ENCODE measurements at regions not wholly inside any gene's neighbourhood (a gene's known extent, or its start where the extent isn't known, plus 50 kb on each side); places are given as distances from the start of the nearest gene placed in this dataset.

DNA sequence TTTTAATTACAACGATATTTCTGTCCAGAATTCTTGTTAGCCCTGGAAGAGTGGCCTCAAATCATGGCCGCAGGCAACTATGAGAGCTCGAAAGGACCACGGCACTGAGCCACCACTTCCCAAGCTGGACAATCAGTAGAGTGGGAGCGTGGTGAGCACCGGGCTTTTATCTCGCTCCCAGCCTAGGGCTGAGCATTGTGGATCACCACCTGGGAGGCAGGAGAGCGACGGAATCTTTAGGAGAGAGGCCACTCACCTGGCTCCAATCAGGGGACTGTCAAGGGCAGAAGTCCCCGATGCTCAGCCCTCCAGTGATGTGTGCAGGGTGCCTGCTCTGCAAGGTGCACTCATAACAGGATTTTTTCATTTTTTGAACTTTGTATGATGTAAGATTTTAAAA, 377.1 kb upstream of the B3GAT1 start:
- peak in 1 of 10 donors; percentile 61 for DNase-seq
- intact Hi-C loops (cut with DNase I) = no loop called here

DNA sequence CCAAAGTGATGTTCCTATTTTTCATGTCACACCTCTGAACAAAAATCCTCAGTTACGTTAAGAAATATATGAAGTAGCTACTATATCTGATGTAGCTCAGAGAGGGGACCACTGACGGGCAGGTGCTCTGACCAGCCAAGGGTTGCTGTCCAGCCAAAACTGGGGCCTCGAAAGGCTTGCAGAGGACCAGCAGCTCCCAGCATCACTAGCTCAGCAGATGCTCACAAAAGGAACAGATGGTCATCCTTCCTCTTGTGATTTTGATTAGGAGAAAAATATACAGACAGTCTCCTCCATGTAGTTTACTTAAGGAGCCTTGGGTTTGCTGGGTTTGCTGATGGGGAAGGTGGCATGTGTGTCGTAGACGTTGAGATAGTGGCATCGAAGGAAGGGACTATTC, 374.6 kb upstream of the B3GAT1 start:
- intact Hi-C loops (cut with DNase I) = no loop called here

DNA sequence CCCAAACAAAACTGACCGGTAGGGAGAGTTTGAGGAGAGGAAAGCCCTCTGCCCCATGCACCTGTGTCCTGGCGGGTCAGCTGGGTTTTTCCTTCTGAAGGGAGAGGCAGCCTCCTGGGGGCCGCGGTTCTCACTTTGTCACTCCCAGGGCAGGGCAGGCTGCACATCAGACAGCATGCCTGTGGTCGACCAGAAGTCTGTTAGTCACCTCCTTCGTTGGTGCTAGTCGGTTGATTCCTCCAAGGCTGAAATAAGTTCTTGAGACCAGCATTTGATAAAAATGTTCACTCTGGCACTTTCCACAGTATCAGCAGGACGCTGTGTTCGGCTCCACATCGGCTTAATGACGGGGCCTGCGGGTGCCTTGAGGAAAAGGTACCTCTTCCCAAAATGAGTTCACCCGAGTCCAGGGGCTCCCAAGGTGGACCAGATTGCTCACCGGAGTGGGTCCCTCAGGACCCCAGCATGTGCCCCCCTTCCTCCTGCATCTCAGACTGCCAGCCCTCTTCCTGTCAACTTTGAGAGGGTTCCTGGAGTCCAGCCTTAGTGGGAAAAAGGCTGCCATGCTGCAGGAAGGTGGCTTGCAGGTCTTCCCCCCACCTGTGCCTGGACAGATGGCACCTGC, 373.7 kb upstream of the B3GAT1 start:
- intact Hi-C loops (cut with DNase I) = no loop called here
- no peak for DNase-seq

More for the DNA sequence above, 374.6 kb upstream of the B3GAT1 start:
- no peak for DNase-seq

DNA sequence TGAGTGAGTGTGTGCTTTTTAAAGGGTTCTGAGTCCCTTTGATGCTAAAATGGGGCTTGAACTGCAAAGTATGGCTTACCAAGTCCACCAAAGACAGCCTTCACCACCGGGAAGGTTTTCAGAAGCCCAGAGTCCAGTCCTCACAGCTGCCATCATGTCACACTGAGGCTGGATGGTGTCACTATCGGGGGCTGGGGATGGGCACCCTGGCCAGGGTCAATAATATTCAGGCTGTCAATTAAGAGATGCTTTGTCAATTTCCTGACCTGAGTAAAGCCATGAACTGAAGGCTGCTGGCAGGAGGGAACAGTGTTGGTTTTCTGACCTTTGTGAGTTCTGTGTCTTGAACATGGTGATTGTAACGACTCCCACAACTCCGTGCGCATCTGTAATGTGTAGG, 373.0 kb upstream of the B3GAT1 start:
- DNase-seq = no peak
- intact Hi-C loops (cut with DNase I) = no loop called here

DNA sequence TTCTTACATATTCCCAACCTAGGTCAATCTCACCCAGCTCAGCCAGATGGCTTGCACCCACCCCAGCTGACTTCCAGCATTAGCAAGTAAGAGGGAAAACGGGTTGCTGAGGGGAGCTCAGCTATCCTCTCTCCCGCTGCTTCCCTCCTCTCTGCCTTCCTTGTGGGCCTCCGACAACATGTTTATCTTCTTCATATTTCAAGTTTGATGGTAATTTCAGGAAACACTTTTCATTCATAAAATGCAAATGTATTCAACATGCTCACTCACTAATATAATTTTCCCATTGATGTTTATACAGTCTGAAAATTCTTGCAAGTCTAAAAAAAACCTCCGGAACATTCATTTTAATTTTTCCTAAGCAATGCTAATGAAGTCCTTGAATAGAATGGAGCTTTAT, 372.5 kb upstream of the B3GAT1 start:
- no peak for DNase-seq
- intact Hi-C loops (cut with DNase I) = no loop called here

DNA sequence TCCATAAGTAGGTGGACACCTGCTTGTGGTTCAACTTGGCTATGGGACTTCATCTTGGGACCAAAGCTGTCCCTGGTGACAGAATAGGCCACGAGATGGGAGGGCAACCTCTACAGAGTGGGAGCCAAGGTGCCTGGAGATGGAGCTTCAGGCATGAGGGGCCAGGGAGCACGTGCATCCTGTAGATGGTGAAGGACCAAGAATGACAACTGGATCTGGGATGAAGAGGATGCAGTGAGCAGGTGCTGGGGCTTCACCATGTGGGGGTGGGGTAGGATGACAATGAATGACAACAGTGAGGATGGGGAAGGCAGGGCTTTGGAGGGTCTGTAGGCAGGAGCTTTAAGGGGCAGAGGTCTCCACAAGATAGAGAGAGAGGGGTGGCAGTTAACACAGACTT, 372.0 kb upstream of the B3GAT1 start:
- intact Hi-C loops (cut with DNase I) = no loop called here
- DNase-seq = no peak

DNA sequence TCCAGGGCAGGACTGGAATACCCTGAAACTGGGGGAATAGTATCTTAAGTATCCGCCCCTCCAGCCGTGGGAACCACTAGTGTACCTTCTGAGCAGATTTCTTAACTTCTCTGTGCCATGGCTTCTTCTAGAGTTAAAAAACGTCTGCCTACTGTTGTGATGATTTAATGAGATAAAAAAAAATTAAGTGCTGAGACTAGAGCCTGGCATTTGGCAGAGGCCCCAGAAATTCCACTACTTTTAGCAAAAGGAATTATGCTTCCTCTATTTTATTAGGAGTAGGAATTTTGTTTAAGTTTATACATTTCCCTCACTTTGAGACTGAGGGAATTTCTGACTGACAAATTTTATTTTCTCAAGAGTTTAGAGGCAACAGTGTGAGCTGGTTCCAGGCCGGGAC, 371.2 kb upstream of the B3GAT1 start:
- no peak for DNase-seq
- intact Hi-C loops (cut with DNase I) = no loop called here

DNA sequence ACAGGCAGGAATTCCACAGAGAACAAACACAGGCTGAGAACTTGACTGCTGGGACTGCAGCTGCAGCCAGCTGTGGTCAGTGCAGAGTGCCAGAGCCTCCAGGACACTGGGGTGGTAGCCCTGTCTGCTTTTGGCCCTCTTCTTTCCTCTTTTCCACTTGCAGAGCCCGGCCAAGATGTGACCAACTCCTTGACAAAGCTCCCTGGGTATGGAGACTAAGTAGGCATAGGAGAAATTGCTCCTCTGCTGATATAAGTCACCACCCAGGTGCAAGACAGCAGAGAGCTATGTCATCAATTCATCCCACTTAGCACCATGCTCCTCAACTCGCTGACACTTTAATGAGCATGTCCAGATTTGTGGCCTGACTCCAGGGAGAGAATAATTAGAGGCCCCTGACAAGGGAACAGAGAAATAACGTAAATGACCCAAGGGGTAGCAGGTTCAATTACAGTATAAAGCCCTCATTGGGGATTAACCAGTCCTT, 369.4 kb upstream of the B3GAT1 start:
- intact Hi-C loops (cut with DNase I) = no loop called here
- no peak for DNase-seq

DNA sequence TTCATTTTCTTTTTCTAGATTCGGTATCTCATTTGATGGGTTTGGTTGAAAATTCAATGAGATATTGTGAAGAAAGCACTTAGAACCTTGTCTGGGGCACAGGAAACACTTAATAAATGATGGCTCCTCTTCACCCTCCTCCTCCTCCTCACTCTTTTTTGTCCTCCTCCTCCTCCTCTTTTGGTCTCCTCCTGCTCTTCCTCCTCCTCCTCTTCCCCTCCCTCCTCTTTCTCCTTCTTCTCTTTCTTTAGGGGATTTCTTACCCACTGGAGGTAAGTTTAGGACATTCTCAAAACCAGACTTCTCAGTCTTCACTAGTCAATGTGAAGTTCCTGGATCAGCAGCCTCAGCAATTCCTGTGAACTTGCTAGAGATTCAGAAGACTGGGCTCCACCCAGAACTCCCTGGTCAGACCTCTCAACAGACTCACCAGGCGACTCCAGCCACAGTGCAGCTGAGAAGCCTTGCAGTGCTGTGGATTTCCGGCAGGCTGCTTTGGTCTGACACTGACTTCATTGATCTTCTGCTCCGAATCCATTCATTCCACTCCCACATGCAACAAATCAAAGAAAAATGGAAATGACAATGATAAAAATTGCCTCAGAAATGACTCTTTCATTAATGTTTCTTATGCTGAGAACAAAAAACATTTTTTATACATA, 368.6 kb upstream of the B3GAT1 start:
- intact Hi-C loops (cut with DNase I) = no loop called here
- peak in 1 of 10 donors; percentile 77 for DNase-seq

DNA sequence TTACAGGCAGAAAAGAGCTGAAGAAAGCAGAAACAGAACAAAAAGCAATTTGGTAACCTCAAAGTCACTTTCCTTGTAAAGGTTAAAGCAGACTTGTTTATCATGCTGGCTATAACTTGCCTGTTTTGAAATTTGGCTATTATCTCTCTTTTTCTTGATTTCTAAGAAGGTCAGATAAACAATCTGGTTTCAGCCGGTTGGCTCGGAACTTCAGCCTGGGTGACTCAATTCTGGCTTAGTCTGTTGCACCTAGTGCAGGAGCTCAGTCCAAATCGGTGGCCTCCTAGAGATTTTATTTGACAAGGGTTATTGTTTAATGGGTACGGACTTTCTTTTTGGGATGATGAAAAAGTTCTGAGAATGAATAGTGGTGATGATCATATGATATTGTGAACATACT, 367.1 kb upstream of the B3GAT1 start:
- intact Hi-C loops (cut with DNase I) = no loop called here
- no peak for DNase-seq

DNA sequence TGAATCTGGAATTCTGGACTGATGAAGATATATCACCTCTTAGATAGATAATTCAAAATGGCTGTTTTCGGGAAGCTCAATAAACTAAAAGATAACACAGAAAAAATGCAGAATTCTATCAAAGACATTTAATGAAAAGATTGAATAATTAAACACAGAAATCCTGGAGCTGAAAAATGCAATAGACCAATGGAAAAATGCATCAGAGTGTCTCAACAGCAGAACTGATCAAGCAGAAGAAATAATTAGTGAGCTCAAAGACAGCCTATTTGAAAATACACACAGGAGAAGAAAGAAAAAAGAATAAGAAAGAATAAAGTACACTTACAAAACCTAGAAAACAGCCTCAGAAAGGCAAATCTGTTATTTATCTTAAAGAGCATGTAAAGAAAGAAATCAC, 356.4 kb upstream of the B3GAT1 start:
- DNase-seq = no peak
- intact Hi-C loops (cut with DNase I) = no loop called here

DNA sequence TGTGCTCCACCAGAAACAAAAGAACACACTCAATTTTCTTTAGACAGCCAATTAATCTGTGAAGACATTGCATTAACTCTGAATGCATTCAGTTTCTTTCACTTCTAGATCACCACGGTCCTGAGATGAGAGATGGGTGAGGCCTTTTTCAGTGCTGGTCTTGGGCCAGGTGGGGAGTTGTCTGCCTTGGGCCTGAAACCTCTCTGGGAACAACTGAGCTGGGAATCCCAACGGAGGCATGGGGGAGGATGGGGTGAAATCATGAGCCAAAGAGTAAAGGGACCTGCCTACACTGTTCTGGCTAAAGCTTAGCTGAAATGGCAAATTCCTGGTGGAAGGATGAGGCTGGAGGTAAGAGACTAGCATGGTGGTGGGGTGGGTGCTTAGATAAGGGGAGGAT, 353.5 kb upstream of the B3GAT1 start:
- DNase-seq = no peak
- intact Hi-C loops (cut with DNase I) = no loop called here

DNA sequence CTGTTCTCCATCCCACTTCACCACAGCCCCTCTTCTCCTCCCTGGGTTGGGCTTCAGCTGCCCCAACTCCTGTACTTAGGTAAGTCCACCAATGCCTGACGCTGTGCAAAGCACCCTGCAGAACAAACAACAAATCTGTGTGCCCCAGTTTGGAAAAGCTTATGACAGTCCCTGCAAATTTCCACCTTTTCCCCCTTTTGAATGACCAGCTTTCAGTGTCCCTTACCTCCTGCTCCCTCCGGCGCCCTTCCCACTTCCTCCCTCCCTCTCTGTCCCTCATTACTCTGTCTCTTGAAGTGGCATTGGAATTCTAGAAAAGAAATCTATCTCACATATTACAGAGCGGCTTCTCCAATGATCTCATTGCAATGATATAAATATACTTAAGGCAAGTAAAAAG, 352.9 kb upstream of the B3GAT1 start:
- intact Hi-C loops (cut with DNase I) = no loop called here
- DNase-seq = no peak

DNA sequence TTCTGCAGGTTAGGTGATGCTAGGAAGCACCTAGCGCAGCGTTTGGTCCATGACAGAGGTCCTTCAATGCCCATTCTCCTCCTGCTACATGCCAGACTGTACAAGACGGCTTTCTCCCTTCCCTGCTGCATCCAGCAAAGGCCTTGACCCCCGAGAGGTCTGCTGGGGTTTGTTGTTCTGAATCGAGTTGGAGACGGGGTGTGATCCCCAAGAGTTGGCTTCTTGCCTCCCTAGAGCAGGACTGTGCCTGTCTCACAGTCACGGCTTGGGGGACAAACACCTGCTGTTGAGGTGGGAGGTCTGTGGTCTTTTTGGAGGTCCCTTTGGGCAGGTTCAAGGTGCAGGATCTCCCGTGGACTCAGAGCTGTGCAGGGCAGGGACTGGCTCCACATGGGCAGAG, 352.3 kb upstream of the B3GAT1 start:
- intact Hi-C loops (cut with DNase I) = no loop called here

DNA sequence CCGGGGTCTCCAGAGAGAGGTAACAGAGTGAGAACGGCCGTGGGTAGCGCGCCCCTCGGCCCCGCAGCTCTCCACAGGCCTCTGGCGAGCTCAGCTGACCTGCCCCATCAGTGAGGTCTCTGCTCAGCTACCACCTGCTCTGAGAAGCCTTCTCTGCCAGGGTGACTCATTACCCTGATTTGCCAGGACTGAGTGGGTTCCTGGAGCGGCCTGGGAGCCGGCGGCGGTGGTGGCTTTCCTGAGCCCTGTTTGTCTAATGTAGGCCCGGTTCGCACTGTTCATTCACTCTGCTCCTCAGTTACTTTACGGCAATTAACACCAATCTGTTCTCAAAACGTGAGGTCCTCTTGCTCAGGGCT, 351.0 kb upstream of the B3GAT1 start:
- peak in 1 of 10 donors; percentile 68 for DNase-seq
- intact Hi-C loops (cut with DNase I) = no loop called here

More for the DNA sequence above, 352.3 kb upstream of the B3GAT1 start:
- no peak for DNase-seq

DNA sequence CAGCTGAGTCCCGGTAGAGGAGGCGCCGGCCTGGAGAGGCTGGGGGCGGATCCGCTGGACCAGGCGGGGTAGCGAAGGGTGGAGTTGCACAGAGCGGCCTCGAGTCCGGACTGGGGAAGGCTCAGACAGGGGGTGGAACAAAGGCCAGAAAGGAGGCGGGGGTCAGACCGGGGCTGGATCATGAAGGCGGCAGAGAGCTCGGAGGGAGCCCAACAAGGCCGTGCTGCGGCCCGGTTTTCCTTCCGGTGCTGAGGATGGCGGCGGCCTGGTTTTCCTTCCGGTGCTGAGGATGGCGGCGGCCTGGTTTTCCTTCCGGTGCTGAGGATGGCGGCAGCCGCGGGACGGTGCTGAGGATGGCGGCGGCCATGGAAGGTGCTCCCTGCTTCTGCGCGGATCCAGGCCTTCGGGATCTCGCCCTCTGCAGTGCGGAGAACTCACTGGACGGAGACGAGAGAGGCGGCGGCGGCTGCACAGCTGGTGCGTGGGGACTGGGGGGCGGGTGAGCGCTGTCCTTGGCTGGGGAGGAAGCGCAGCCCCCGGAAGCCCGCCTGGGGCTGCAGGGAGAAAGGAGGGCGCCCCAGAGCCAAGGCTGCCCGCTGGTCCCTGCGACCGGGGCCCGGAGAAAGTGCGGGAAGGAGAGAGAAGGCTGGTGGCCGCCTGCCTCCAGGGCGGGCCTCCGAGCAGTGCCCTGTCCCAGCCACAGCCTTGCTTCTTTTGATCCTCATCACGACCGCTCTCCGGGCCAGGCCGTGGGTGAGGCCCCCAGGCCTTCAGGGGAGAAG, 350.4 kb upstream of the B3GAT1 start:
- intact Hi-C loops (cut with DNase I) = no loop called here

DNA sequence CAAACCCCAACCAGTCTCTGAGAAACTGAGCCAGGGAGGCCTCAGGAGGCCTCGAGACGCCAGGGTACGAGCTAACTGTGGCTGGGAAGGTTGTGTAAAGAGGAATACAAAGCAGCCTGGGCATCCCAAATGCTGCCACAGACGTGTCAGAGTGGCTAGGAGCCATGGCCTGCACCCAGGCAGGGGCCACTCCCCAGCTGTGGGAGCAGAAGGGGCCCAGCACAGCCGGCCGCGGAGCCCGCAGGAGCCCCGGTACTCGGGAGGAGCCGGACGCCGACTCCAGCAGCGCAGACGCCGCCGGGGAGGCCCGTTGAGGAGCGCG, 349.8 kb upstream of the B3GAT1 start:
- intact Hi-C loops (cut with DNase I) = no loop called here
- no peak for DNase-seq

More for the DNA sequence above, 350.4 kb upstream of the B3GAT1 start:
- no peak for DNase-seq

DNA sequence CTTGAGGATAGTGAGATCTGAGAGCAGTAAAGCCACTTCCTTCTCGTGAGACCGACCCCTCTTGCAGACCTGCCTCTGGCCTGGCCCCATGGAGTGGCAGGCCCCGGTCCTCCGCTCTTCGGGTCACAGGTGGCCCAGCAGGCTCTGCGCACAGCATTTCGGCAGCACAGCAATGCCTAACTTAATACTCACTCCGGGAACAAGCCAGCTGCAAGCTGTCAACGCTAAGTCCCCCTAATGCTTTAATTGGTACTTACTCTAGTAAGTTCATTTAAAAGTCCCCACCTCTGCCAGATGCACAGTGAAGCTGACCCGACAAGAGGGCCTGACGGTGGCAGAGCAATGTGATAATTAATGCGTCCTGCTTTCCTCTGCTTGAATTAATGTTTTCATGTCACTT, 349.3 kb upstream of the B3GAT1 start:
- no peak for DNase-seq
- intact Hi-C loops (cut with DNase I) = no loop called here

DNA sequence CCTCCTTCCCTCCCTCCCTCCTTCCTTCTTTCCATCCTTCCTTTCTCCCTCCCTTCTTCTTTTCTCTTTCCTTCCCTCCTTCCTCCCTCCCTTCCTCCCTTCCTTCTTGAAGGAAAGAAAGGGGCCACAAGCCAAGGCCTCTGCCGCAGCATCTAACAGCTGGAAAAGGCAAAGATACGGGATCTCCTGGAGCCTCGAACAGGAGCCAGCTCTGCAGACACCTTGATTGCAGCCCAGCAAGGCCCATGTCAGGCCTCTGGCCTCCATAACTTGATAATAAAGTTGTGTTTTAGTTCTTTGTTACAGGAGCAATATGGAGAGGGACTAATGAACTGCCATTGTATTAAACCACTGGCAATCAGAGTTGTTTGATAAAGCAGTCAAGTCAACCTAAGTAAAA, 348.9 kb upstream of the B3GAT1 start:
- no peak for DNase-seq
- intact Hi-C loops (cut with DNase I) = no loop called here

DNA sequence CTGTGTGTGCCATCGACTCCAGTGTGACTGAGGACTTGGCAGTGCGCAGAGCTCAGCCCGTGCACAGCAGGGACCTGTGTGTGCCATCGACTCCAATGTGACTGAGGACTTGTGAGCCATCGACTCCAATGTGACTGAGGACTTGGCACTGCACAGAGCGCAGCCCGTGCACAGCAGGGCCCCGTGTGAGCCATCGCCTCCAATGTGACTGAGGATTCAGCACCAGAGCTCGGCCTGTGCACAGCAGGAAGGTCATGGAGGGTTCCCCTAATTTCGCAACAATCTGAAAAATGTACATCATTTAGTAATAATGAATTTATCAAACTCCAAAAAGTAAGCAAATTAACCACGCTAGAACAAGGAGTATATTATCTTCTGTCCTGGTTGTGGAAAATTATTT, 348.3 kb upstream of the B3GAT1 start:
- intact Hi-C loops (cut with DNase I) = no loop called here
- DNase-seq = no peak

DNA sequence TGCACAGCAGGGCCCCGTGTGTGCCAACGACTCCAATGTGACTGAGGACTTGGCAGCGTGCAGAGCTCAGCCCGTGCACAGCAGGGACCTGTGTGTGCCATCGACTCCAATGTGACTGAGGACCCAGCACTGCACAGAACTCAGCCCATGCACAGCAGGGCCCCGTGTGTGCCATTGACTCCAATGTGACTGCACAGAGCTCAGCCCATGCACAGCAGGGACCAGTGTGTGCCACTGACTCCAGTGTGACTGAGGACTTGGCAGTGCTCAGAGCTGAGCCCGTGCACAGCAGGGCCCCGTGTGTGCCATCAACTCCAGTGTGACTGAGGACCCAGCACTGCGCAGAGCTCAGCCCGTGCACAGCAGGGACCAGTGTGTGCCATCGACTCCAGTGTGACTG, 347.8 kb upstream of the B3GAT1 start:
- intact Hi-C loops (cut with DNase I) = no loop called here
- DNase-seq = no peak

DNA sequence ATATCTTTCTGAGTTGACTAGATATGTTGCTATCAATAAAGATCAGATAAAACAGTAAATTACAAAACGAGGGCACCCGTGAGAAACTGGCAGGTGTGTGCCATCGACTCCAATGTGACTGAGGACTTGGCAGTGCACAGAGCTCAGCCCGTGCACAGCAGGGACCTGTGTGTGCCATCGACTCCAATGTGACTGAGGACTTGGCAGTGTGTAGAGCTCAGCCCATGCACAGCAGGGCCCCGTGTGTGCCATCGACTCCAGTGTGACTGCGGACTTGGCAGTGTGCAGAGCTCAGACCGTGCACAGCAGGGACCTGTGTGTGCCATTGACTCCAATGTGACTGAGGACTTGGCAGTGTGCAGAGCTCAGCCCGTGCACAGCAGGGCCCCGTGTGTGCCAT, 347.2 kb upstream of the B3GAT1 start:
- DNase-seq = no peak
- intact Hi-C loops (cut with DNase I) = no loop called here
